ENCODE measurements at regions not wholly inside any gene's neighbourhood (a gene's known extent, or its start where the extent isn't known, plus 50 kb on each side); places are given as distances from the start of the nearest gene placed in this dataset.

DNA sequence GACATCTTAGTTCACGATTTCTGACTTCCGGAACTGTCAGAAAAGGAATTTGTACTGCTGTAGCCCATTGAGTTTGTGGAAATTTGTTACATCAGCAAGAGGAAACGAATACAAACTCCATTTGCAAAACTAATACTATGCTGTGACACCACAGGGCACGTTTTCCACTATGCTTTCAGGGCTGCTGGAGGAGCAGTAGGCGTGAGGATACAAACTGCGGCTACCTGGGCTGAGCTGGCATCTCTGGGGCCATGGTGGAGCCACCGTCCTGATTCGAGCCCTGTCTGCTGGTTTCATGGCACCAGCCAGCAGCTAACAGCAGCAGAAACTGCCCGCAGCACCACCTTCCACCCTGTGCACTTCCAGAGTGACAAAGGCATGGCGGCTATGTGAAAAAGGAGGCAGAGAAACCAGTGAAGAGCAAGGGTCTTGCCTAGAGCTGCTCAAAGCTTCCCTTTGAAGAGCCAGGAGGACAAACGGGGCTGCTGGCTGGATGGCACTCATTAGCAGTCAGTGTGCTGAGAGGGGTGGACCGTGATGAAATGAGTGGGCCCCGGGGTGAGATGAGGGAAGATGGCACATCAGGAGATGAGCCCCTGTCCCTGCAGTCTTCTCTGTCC lies 58.9 kb upstream of the STX16 start:
- no peak for TF ChIP-seq ZNF157 (tag by site-specific recombination; IDR thresholded peaks at IDR 0.05)
- TF ChIP-seq ZNF138 (tag by site-specific recombination; IDR thresholded peaks at IDR 0.05; ENCODE audit: borderline replicate concordance), result no peak
- TF ChIP-seq SP2 (tag by site-specific recombination; IDR thresholded peaks at IDR 0.05), result no peak
- TF ChIP-seq, protein P1, sequence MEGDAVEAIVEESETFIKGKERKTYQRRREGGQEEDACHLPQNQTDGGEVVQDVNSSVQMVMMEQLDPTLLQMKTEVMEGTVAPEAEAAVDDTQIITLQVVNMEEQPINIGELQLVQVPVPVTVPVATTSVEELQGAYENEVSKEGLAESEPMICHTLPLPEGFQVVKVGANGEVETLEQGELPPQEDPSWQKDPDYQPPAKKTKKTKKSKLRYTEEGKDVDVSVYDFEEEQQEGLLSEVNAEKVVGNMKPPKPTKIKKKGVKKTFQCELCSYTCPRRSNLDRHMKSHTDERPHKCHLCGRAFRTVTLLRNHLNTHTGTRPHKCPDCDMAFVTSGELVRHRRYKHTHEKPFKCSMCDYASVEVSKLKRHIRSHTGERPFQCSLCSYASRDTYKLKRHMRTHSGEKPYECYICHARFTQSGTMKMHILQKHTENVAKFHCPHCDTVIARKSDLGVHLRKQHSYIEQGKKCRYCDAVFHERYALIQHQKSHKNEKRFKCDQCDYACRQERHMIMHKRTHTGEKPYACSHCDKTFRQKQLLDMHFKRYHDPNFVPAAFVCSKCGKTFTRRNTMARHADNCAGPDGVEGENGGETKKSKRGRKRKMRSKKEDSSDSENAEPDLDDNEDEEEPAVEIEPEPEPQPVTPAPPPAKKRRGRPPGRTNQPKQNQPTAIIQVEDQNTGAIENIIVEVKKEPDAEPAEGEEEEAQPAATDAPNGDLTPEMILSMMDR (tag by site-specific recombination; IDR thresholded peaks at IDR 0.05), result no peak
- TF ChIP-seq ZNF701 (tag by site-specific recombination; IDR thresholded peaks at IDR 0.05), result no peak
- no peak for TF ChIP-seq ZSCAN5A (tag by site-specific recombination; IDR thresholded peaks at IDR 0.05)
- no peak for TF ChIP-seq ZNF416 (tag by site-specific recombination; IDR thresholded peaks at IDR 0.05)
- no peak for TF ChIP-seq TCF7L2 (IDR thresholded peaks at IDR 0.05; ENCODE audit: borderline replicate concordance, low read depth, low read length)
- TF ChIP-seq ZNF639 (tag by site-specific recombination; IDR thresholded peaks at IDR 0.05), result no peak

All from HEK293 (cell line).